D721Med (cell line): ENCODE measurements at regions not wholly inside any gene's neighbourhood (a gene's known extent, or its start where the extent isn't known, plus 50 kb on each side); places are given as distances from the start of the nearest gene placed in this dataset.

ENCODE experiments used
- DNase-seq: peaks from one replicate; pipeline ENCODE4 v3.0.0; 2011; ENCODE audit warnings: low spot score; ENCODE audit not compliant: insufficient read length
- FAIRE-seq: peaks from 2 replicates; lab custom pipeline; 2011; peaks lifted over from hg19 to GRCh38; lab: Jason Lieb, UNC
- TF ChIP-seq, protein P1 (sequence below): IDR thresholded peaks from 2 replicates; pipeline ENCODE4 v1.5.1; 2012; ENCODE audit warnings: mild to moderate bottlenecking, control low read depth; ENCODE audit not compliant: insufficient read depth; ENCODE audit errors: missing control alignments

DNA sequence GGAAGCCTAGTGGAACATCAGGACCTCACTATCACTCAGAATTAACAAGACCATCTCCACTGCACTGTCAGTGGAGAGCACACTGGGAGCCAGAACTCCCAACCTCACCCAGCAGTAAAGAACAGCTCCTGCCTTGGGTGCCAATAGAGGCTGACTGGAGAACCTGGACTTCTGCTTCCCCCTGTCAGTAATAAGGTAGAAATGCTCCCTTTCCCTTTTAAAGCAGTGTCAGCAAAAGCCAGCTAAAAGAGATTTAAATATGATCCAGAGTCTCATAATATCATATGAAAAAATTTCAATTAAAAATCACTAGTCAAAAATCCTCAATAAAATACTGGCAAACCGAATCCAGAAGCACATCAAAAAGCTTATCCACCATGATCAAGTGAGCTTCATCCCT is 82.8 kb downstream of the SPATA19 start:
- DNase-seq (no peak), FAIRE-seq (no peak)
- TF ChIP-seq, protein P1, sequence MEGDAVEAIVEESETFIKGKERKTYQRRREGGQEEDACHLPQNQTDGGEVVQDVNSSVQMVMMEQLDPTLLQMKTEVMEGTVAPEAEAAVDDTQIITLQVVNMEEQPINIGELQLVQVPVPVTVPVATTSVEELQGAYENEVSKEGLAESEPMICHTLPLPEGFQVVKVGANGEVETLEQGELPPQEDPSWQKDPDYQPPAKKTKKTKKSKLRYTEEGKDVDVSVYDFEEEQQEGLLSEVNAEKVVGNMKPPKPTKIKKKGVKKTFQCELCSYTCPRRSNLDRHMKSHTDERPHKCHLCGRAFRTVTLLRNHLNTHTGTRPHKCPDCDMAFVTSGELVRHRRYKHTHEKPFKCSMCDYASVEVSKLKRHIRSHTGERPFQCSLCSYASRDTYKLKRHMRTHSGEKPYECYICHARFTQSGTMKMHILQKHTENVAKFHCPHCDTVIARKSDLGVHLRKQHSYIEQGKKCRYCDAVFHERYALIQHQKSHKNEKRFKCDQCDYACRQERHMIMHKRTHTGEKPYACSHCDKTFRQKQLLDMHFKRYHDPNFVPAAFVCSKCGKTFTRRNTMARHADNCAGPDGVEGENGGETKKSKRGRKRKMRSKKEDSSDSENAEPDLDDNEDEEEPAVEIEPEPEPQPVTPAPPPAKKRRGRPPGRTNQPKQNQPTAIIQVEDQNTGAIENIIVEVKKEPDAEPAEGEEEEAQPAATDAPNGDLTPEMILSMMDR = peak; percentile 24

DNA sequence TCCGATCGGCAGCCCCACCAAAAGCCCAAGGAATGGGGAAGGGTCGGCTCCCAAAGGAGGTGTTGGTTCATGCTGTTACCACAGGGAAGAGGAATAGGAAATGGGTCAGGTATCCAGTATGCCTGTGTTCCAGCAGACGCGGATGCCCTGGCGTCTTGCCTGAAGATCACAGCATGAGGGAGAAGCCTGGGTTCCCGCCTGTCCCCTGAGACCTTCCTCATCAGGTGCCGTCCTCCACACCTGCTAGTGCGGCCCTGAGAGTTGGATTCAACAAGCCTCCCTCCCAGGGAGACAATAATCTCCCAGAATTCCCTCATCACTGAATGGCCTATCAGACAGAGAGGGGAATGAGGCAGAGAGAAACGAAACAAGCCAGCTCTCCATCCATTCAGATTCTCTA is 92.2 kb downstream of the SPATA19 start:
- TF ChIP-seq, protein P1 = no peak
- no peak for FAIRE-seq
- DNase-seq = no peak

DNA sequence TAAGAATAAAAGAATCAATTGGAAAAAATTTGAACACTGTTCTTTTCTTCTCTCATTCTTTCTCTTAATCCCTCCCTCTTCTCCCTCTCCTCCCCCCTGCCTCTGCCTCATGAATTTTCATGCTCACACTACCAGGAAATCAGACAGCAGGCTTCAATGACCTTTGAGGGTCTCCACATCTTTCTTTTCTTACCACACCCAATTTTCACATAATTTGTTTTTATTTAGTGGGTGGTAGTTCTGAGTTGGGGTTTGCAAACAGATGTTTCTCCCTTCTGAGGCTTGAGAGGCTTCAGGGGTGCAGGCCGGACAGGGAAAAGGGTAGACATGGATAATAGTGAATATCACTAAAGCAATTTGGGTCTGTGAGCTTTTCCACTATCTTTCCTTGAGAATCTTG is 95.5 kb downstream of the SPATA19 start:
- FAIRE-seq (no peak), DNase-seq (no peak)
- TF ChIP-seq, protein P1 = no peak

DNA sequence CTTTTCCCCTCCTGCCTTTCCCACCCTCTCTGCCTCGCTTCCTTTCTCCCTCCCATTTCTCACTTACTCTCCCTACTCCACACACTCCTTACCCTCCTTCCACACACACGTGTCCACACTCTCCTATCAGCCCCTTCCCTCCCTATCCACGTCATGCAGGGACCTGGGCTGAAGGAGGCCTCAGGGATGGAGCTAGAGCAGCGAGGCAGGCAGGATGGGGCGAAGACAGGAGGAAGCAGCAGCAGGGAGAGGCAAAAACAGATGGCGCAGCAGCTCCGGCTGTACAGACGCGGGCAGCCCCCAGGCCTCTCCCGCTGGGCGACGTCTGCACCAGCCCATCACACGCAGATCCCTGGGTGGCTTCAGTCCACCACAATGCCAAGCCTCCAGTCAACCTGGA is 97.9 kb downstream of the SPATA19 start:
- no peak for DNase-seq
- TF ChIP-seq, protein P1 = no peak
- no peak for FAIRE-seq

DNA sequence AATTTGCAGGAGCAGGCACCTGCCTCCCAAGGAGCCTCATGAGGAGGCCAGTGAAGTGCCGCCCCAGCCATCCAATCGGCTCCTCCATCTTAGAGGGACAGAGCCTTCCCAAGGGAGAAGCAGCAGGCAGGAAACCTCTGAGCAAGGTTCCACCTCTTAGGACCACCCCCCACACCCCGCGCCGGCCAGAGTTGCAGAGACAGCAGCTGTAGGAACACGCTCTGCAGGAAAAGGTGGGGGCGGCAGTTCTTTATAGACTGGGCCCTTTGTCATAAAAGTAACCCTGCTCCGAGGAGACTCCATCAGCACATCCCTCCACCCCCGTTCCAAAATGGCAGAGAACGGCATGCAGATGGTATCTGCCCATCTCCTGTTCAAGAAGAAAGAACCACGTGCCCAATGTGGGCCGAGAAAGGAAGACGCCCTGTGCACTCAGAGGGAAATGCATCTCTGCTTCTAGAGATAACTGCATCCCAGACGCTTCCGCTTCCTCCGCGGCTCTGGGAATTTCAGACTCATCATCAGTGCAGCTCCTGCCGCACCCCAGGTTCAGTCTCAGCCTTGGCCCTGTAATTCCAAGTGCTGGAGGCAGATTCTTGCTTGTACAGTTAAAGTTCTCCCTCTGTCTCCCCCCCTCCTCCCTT is 98.5 kb downstream of the SPATA19 start:
- DNase-seq (no peak), FAIRE-seq (no peak)
- TF ChIP-seq, protein P1 = no peak

DNA sequence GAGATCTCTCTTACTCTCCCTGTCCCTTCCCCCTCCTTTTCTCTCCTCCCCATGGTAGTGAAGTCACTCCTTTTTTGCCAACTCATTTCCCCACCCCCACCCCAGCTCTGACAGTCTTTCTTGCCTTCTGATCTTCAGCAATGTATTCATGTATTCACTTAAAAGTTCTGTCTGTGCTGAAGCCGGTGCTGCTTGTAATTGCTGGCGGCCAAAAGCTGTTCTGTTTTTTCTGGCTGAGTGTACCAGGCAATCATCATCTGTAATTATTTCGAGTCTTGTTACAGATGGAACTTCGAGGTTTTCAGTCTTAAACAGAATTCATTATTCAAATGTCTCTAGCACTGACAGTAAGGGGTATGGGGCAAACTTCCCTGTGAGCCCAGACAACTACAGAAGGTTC is 99.5 kb downstream of the SPATA19 start:
- DNase-seq (no peak), FAIRE-seq (no peak)
- TF ChIP-seq, protein P1 = no peak

DNA sequence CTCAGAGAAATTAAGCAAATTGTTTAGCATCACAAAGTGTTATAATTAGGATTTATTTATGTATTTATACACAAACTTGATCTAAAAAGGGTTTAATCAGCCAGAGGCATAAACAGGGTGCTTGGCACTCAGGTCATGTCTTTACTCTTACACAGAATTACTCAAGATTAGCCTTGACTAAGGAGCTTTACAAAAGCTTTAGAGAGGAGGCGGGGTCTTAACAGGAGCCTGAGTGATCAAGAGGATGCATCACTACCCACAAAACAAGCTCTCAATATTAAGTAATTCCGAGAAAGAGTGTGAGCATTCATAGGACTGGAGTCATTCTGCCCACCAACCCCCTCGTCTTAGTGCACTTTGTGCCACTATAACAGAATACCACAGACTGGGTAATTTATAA is 103.0 kb downstream of the SPATA19 start:
- DNase-seq (peak; percentile 54), FAIRE-seq (peak; percentile 87)
- TF ChIP-seq, protein P1 = no peak
